HG03135 (cell line): ENCODE measurements at regions not wholly inside any gene's neighbourhood (a gene's known extent, or its start where the extent isn't known, plus 50 kb on each side); places are given as distances from the start of the nearest gene placed in this dataset.
"Not testable (repeated sequence)": the region's sequence is repeated elsewhere in the genome, so short reads cannot be mapped to it uniquely, and the experiment has no call there.

Experiments
- ATAC-seq: cut with Tn5 transposase; IDR thresholded peaks from one replicate; pipeline ENCODE4 v1.9.1; 2021; ENCODE audit warnings: mild to moderate bottlenecking, moderate library complexity; ENCODE audit not compliant: unreplicated experiment

DNA sequence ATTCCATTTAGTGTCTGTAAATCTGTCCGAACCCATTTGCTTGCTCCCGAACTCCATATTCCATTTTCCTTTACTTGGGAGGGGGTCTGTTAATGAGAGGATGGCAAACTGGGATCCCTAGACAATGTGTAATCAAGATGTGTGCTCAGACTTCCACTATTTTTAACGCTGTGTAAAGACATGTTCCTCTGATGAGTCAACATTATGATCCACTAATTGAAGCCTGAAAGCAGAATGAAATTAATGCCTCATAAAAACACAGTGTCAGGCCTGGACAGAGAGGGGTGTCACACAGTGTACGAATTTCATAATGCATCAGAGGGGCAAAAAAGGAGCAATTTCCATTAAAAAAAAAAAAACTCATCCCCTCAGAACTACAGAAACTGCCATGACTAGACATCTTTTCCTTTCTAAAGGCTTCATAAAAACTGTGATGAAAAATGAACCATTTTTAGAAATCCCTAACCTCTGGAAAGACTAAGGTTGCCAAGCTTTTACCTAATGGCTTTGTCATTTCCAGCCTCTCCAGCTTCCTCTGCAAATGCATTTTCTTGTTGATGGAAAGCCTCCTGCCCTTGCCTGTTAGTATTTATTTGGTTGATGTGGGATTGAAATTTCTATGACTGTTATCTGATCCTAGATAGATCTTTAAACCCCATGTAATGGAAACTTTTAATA lies 209.2 kb upstream of the DCC start:
- ATAC-seq = no peak

GRCh38 chr18:52131845-52132244 lies 208.2 kb upstream of the DCC start:
- no peak for ATAC-seq

DNA sequence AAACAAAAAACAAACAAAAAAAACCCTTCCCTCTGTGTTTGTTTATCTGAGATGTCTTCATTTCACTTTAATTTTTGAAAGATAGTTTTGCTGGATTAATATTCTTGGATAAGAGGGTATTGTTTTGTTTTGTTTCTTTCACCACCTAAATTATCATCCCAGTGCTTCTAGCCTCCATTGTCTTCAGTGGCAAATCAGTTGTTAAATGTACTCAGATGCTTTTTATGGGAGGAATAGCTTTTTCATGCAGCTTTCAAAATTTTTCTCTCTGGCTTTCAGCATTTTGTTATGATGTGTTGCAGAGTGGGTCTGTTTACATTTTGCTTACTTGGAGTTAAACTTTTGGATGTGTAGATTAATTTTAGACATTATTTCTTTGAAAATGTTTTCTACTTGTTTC lies 203.5 kb upstream of the DCC start:
- ATAC-seq = no peak

GRCh38 chr18:52140986-52141385 lies 199.0 kb upstream of the DCC start:
- ATAC-seq = no peak

DNA sequence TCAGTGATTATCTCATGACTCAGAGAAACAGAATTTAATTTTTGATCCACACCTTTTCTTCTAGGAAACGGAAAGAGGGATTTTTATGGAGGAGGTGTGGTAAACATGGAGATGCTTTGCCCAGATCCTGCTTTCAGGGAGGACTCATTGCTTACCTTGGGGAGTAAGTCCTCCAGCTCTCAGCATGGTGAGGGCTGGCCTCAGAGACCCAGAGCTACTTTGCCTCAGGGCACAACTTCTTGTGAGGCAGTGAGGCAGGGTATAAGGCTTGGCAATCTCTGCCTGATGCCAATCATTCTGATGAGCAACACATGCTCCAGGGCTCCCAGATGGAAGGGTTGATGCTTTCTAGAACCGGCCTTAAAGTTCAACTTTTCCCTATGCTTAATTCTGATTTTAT lies 189.9 kb upstream of the DCC start:
- no peak for ATAC-seq

- no peak for ATAC-seq
Observed at GRCh38 chr18:52152036-52152435, 188.0 kb upstream of the DCC start.

- no peak for ATAC-seq
Observed at GRCh38 chr18:52156166-52156565, 183.8 kb upstream of the DCC start.

GRCh38 chr18:52160636-52161035 lies 179.4 kb upstream of the DCC start:
- ATAC-seq = no peak

DNA sequence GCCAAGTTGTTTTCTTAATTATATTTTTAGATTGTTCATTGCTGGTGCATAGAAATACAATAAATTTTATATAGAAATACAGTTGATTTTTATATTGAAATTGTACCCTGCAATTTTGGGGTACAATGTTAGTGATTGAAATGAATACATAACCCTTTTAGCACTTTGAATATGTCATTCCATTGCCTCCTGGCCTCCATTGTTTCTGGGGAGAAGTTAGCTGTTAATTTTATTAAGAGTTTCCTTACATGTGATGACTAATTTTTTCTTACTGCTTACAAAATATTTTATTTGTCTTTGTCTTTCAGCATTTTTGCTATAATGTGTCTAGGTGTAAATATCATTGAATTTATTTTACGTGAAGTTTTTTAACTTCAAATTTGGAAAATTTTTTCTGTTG lies 176.5 kb upstream of the DCC start:
- ATAC-seq = no peak

GRCh38 chr18:52168131-52168530 lies 171.9 kb upstream of the DCC start:
- not testable (repeated sequence) for ATAC-seq

GRCh38 chr18:52174220-52174619 lies 165.8 kb upstream of the DCC start:
- no peak for ATAC-seq

DNA sequence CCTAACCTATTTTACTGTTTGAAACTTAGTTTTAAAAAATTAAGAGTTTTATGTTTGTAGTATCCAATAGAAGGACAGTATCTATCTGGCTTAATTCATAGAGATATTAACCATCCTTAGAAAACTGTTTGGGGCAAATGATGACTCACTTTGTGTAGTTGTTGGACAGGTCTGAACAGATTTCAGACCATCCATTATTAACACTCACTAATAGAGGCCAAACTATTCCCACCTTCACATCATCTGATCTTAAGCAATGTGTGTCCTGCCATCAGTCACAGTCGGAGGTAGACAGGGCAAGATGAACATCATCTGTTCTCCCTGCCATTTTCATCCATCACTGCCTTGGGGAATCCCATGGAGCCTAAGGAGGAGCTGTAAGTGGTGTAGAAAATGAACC lies 164.6 kb upstream of the DCC start:
- ATAC-seq = no peak

DNA sequence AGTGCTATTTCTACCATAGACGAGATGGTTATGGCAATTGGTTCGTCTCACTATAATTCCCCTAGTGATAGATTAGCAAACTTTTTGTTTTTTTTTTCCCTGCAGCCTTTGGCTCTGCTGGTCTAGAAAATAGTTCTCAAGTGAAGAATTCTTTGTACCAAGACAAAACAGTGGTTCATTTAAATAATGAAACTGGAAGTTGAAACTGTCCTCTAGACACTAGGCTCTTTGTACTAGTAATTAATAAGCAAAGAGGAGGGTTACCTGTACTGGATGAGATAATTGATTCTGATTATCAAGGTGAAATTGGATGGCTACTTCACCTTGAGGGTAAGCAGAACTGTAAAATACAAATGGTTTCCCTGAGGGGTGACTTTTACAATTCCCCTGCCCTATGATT lies 156.9 kb upstream of the DCC start:
- ATAC-seq = no peak

DNA sequence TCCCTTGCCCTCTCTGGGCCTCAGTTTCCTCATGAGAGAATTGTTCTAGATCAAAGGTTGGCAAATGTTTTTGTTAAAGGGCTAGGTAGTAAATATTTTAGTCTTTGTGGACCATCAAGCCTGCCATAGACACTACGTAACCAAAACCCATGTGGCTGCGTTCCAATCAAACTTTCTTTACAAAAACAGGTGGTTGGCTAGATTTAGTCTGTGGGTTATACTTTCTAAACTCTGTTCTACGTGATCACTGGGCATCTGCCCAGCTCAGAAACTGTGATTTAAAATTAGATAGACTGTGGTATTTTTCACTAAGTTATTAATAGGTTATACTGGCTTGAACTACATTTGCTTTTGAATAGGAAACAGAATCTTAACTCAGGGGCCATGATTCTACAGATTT lies 149.8 kb upstream of the DCC start:
- no peak for ATAC-seq

GRCh38 chr18:52190631-52191030 lies 149.4 kb upstream of the DCC start:
- ATAC-seq = no peak

DNA sequence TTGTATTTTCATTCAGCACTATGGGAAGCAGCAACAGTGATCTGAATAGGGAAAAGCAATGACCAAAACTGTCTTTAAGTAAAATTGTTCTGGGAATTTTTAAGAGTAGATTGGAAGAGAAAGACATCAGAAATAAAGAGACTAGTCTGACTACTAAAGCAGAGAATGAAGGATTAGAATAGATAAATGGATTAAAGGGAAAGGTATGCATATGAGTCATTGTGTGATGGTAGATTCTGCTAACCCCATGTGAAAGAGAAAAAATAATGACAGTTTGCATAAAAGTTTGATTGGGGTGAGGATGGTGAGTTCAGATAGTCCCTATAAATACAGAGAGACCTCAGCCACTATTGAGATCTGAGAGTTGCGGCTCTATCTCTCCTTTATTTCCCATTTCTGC lies 139.6 kb upstream of the DCC start:
- ATAC-seq = no peak

- ATAC-seq = no peak
Observed at GRCh38 chr18:52200921-52201663, 138.9 kb upstream of the DCC start.

DNA sequence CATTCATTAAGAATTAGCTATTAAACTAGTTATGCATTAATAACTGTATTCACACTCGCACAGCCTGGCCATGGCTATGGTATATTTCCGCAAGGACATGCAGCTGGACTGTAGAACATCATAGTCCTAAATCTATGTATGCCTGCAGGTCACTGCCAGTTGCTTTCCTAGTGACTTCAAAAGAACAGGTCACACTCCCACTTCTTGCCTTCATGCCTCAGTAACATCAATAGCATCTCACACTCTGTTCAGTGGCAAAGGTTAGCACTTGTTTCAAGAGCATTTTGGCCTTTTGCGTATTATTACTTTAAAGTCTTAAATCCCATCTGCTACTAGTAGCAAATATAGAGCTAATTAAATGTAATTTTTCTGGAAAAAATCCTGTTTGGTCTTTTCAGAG lies 131.4 kb upstream of the DCC start:
- ATAC-seq = no peak

DNA sequence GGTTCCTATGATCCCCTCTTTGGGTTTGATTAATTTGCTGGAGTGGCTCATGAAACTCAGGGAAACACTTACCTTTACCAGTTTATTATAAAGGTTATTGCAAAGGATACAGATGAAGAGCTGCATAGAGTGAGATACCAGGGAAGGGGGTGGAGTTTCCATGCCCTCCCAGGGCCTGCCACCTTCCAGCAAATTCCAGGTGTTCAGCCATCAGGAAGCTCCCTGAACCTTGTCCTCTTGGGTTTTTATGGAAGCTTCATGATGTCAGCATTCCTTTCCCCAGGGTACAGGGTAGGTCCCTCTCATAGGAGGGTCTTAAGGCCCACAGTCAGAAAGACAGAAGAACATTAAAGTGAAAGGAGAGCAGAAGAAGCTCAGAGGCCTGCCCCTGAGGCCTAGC lies 123.9 kb upstream of the DCC start:
- ATAC-seq = no peak

DNA sequence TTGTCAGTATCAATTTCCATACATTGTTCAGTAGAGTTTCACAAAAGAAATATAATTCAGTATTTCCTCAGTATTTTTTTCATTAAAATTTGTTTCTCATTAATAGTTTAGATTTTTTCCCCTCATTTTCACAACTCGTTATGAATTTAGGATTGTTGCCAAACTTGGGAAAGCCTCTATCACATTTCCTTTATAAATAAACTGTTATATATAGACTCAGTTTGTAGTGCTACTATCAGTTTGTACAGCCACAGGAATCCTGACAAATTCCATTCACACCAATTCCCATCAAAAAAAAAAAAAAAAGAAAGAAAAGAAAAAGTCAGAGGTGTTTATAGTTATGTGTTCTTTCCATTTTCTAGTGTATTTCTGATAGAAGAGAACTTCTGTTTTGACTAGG lies 123.3 kb upstream of the DCC start:
- ATAC-seq = no peak

DNA sequence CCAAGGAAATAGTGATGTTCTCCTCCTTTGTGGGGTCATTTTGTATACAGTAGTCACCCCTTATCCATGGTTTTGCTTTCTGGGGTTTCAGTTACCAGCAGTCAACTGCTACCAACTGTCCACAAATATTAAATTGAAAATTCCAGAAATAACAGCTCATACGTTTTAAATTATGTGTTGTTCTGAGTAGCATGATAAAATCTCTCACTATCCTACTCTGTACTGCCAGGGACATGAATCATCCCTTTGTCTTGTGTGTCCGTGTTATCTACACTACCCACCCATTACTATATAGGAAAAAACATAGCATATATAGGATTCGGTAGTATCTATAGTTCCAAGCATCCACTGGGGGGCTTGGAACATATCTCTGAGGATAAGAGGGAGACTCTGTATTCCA lies 120.9 kb upstream of the DCC start:
- no peak for ATAC-seq

DNA sequence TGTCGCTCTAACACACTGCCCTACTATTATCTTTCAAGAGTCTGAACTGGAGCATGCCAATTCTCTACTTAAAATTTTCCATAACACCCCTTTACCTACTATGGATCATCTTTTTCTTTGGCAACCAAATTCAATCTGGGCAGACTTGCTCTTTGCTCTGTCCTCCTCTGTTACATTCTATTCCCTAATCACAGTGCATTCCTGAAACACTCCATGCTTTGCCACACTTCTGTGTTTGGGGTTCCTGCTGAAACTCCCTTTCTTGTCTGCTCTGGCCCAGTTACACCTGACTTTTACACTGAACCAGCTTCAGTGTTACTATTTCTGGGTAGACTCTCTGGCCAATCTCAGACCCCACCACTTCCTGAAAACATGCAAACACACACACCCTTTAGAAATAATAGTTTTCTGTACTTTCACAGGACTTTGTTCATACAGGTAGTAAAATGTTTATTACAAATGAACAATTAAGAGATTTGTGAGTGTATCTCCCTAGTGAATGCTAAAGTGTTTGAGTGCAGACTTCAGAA lies 119.9 kb upstream of the DCC start:
- no peak for ATAC-seq

GRCh38 chr18:52222211-52222610 lies 117.8 kb upstream of the DCC start:
- no peak for ATAC-seq
